Brain microvascular endothelial cell (primary cell): ENCODE measurements at regions not wholly inside any gene's neighbourhood (a gene's known extent, or its start where the extent isn't known, plus 50 kb on each side); places are given as distances from the start of the nearest gene placed in this dataset.
"Not testable (repeated sequence)": the region's sequence is repeated elsewhere in the genome, so short reads cannot be mapped to it uniquely, and the experiment has no call there.

Experiments
- DNase-seq: peaks from one replicate; pipeline ENCODE4 v3.0.0-alpha.2; 2020
- H3K27ac ChIP-seq: fragments of 250-450 bp; sonication (Bioruptor Pico); 2 replicates; pipeline ENCODE4 v1.5.1; 2020; ENCODE audit warnings: mild to moderate bottlenecking, moderate library complexity
- H3K27me3 ChIP-seq: fragments of 250-450 bp; sonication (Bioruptor Pico); replicated peaks from 2 replicates; pipeline ENCODE4 v1.5.1; 2020; ENCODE audit warnings: mild to moderate bottlenecking
- H3K36me3 ChIP-seq: fragments of 250-450 bp; sonication (Bioruptor Pico); replicated peaks from 2 replicates; pipeline ENCODE4 v1.5.1; 2020; ENCODE audit warnings: mild to moderate bottlenecking
- H3K4me3 ChIP-seq: 2 replicates; pipeline ENCODE4 v1.5.1; 2011; ENCODE audit warnings: low read depth, mild to moderate bottlenecking, control low read depth, low read length, moderate library complexity
- in situ Hi-C: cut with HindIII; loops from 2 replicates; pipeline ENCODE4 v1.10.0; 2017; ENCODE audit warnings: low sequenced_read_pairs, low pct_ligation_motif_present
- TF ChIP-seq, protein P1 (sequence below): IDR thresholded peaks from 2 replicates; pipeline ENCODE4 v1.5.1; 2011; ENCODE audit warnings: low read depth, mild to moderate bottlenecking, moderate library complexity, low read length, control low read depth, inconsistent platforms; ENCODE audit errors: missing control alignments

DNA sequence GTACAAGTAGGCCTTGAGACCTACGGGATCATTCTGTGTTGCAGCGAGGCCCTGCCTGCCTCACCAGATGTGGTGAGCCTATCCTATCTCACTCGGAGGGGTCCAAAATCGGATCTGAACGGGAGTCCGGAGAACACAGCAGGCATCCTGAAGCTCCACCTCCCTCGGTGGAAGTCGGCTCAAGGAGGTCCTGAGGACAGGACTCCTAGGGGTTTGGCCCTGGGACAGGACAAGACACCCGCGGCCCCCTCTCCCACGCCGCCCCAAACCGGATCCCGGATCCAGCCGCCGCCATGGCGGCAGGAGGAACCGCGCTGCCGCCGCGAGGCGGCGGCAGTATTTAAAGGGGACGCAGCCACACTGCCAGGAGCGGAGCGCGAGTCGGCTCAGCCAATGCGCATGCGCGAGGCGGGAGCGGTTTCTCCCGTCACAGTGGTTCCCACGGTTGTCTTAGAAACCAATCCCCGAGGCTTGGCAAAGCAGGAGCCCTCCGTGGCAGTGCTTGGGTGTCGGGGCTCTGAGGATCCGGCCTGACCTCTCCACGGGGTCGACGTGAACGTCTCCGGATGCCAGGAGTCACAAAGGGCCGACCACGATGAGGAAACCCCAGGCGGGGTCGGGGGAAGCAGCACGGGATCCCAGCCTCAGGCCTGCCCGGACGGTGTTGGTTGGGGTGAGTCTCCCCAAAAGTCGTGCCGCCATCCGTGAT, 454.6 kb upstream of the ZNG1F start:
- in situ Hi-C loops, H3K27me3 ChIP-seq, H3K36me3 ChIP-seq: not testable (repeated sequence)
- DNase-seq = peak; percentile 58
- Histone ChIP-seq H3K27ac (peak overlapping the region; percentile 78), H3K4me3 (peak overlapping the region; percentile 50)
- TF ChIP-seq, protein P1, sequence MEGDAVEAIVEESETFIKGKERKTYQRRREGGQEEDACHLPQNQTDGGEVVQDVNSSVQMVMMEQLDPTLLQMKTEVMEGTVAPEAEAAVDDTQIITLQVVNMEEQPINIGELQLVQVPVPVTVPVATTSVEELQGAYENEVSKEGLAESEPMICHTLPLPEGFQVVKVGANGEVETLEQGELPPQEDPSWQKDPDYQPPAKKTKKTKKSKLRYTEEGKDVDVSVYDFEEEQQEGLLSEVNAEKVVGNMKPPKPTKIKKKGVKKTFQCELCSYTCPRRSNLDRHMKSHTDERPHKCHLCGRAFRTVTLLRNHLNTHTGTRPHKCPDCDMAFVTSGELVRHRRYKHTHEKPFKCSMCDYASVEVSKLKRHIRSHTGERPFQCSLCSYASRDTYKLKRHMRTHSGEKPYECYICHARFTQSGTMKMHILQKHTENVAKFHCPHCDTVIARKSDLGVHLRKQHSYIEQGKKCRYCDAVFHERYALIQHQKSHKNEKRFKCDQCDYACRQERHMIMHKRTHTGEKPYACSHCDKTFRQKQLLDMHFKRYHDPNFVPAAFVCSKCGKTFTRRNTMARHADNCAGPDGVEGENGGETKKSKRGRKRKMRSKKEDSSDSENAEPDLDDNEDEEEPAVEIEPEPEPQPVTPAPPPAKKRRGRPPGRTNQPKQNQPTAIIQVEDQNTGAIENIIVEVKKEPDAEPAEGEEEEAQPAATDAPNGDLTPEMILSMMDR = peak; percentile 24

DNA sequence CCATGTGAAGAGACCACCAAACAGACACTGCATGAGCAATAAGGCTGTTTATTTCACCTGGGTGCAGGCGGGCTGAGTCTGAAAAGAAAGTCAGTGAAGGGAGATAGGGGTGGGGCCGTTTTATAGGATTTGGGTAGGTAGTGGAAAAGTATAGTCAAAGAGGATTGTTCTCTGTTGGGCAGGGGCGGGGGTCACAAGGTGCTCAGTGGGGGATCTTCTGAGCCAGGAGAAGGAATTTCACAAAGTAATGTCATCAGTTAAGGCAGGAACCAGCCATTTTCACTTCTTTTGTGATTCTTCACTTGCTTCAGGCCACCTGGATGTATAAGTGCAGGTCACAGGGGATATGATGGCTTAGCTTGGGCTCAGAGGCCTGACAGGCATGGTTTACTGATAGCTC, 444.6 kb upstream of the ZNG1F start:
- DNase-seq, H3K36me3 ChIP-seq, in situ Hi-C loops, H3K27me3 ChIP-seq, H3K4me3 ChIP-seq, H3K27ac ChIP-seq: not testable (repeated sequence)

DNA sequence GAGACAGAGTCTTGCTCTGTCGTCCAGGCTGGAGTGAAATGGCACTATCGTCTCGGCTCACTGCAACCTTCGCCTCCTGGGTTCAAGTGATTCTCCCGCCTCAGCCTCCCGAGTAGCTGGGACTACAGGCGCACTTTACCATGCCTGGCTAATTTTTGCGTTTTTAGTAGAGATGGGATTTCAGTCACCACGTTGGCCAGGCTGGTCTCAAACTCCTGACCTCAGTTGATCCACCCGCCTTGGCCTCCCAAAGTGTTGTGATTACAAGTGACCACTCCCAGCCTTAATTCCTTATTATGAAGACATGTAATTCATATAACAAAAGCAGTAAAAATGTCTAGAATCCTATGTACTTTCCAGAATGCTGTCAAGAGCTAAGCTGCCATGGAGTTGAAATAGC, 434.5 kb upstream of the ZNG1F start:
- DNase-seq, H3K27ac ChIP-seq, in situ Hi-C loops, H3K27me3 ChIP-seq, H3K4me3 ChIP-seq, H3K36me3 ChIP-seq: not testable (repeated sequence)

DNA sequence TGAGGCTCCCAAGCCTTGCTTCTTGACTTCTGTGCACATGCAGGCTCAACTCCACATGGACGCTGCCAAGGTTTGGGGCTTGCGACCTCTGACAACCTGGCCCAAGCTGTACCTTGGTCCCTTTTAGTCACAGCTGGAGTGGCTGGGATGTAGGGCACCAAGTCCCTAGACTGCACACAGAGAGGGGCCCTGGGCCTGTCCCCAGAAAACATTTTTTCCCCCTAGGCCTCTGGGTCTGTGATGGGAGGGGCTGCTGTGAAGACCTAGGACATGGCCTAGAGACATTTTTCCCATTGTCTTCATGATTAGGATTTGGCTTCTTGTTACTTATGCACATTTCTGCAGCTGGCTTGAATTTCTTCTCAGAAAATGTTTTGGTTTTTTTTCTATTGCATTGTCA, 430.1 kb upstream of the ZNG1F start:
- H3K27ac ChIP-seq, H3K36me3 ChIP-seq, in situ Hi-C loops, DNase-seq, H3K27me3 ChIP-seq, H3K4me3 ChIP-seq: not testable (repeated sequence)

DNA sequence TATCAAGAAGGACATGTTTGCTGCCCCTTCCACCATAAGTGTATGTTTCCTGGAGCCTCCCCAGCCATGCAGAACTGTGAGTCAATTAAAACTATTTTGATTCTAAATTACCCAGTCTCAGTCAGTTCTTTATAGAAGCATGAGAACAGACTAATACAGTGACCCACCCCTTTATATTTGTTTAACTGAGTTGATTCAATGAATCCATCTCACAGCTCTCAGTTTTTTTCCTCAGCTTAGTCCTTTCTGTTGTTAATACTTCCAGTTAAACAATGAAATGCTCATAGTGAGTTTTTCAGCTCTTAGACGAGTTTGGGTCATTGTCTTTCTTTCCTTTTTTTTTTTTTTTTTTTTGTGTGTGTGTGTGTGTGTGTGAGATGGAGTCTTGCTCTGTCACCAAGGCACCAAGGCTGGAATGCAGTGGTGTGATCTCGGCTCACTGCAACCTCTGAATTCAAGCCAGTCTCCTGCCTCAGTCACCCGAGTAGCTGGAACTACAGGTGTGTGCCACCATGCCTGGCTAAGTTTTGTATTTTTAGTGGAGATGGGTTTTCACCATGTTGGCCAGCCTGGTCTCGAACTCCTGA, 417.9 kb upstream of the ZNG1F start:
- H3K27me3 ChIP-seq, H3K4me3 ChIP-seq, DNase-seq, in situ Hi-C loops, H3K36me3 ChIP-seq, H3K27ac ChIP-seq: not testable (repeated sequence)

DNA sequence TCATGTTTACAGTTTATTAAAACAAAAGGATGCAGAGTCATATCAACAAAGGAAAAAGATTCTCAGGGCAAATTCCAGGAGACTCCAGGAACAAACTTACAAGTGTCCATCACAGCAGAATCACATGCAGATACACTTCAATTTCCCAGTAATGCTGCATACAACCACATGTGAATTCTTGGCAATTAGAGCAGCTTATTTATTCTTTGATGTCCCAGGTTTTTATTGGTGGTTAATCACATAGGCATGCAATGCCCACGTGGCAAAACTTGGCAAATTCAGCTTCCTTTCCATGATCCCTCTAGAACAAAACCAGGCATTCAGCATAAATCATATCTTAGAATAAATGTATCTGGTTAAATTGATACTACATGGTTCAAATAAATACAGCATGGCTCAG, 376.5 kb upstream of the ZNG1F start:
- in situ Hi-C loops, H3K36me3 ChIP-seq, H3K4me3 ChIP-seq, H3K27me3 ChIP-seq, H3K27ac ChIP-seq: not testable (repeated sequence)
- peak; percentile 4 for DNase-seq
